ENCODE measurements at regions not wholly inside any gene's neighbourhood (a gene's known extent, or its start where the extent isn't known, plus 50 kb on each side); places are given as distances from the start of the nearest gene placed in this dataset.

DNA sequence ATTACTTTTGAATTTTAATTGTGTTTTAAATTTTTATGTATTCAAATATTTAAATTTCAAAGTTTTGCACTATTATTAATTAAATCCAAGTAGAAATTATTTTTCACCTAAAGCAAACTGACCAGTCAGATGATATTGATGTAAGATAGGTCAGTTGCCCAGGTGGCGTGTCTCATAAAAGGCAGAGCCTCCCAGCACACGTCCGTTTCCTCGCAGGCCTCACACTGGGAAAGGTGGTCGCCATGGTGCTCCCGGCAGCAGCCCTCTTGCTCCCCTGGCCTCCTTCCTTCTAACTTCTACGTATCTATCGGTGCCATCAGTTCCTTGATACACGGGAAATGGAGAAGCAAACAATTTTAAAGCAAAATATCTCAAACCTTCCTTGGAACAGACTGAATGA is 516.8 kb downstream of the GALR1 start:
- TF ChIP-seq, protein P1, sequence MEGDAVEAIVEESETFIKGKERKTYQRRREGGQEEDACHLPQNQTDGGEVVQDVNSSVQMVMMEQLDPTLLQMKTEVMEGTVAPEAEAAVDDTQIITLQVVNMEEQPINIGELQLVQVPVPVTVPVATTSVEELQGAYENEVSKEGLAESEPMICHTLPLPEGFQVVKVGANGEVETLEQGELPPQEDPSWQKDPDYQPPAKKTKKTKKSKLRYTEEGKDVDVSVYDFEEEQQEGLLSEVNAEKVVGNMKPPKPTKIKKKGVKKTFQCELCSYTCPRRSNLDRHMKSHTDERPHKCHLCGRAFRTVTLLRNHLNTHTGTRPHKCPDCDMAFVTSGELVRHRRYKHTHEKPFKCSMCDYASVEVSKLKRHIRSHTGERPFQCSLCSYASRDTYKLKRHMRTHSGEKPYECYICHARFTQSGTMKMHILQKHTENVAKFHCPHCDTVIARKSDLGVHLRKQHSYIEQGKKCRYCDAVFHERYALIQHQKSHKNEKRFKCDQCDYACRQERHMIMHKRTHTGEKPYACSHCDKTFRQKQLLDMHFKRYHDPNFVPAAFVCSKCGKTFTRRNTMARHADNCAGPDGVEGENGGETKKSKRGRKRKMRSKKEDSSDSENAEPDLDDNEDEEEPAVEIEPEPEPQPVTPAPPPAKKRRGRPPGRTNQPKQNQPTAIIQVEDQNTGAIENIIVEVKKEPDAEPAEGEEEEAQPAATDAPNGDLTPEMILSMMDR (IDR thresholded peaks at IDR 0.05 in 8 of 11, conservative IDR thresholded peaks at IDR 0.05 in 3 of 11), result no peak
- TF ChIP-seq POLR2A (IDR thresholded peaks at IDR 0.05) (no peak), POLR2AphosphoS5 (IDR thresholded peaks at IDR 0.05) (no peak)

Data from spleen (tissue), 7 donors.